HG03575 (cell line): ENCODE measurements at regions not wholly inside any gene's neighbourhood (a gene's known extent, or its start where the extent isn't known, plus 50 kb on each side); places are given as distances from the start of the nearest gene placed in this dataset.
"Not testable (repeated sequence)": the region's sequence is repeated elsewhere in the genome, so short reads cannot be mapped to it uniquely, and the experiment has no call there.

Experiments used
- ATAC-seq: cut with Tn5 transposase; IDR thresholded peaks from one replicate; pipeline ENCODE4 v1.9.1; 2021; ENCODE audit not compliant: unreplicated experiment, insufficient number of reproducible peaks, low FRiP score; ENCODE audit errors: extremely low read depth

DNA sequence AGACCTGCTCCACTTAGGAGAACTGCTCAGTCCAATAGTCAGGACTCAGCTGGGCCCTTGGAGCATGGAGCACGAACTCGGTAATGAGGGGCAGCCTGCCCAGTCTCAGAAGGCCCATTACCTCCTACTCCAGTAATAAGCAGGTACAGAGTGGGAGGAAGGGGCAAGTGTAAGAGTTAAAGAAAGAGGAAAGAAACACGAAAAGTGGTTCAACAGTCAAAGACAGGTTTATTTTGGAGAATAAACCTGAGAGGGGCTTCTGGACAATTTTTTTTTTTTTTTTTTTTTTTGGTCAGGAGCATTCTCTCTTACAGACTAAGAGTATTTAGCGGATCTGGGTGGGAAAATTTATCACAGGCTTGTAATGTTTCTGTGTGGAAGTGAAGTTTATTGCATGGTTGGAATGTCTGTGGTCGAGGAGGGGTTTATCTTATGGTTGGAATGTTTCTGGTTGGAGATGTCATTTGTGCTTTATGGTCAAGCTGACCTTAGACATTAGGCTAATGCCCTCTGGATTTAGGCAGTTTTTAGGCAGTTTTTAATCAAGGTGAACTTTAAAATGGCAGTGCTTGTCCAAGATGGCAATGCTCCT is 340.1 kb downstream of the BCKDHB start:
- no peak for ATAC-seq

DNA sequence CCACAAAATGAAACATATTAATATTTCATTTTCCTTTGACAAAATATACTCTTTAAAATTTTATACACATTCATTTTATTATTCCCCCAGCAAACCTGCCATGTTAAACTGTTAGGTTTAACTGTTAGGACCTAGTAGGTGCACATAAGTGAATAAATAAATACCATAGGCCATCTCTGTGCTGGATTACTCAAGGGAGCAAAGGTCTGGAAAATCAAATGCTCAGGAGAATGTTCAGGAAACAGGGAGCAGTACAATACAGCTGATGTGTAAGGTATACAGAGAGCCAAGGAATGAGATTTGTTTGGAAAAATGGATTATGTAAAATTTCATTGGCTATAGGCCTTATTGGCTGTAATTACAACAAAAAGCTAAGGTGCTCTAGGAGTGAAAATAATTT is 339.3 kb downstream of the BCKDHB start:
- ATAC-seq: no peak

DNA sequence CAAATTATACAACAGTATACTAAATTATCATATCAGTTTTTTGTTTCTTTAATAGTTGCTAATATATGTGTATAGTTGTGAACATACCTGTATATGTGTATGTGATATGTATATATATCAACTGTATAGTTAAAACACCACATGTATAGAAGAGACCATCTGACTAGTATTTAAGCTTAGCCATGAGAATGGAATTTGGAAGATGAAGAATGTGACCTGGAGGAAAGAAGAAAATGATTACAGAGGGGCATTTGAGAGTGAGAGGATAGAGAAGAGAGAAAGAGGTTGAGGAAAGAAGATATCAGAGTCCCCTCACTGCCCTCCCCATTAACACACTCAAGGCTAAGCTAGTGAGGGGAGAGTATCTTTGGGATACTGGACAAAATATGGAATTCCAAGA is 335.9 kb downstream of the BCKDHB start:
- no peak for ATAC-seq

DNA sequence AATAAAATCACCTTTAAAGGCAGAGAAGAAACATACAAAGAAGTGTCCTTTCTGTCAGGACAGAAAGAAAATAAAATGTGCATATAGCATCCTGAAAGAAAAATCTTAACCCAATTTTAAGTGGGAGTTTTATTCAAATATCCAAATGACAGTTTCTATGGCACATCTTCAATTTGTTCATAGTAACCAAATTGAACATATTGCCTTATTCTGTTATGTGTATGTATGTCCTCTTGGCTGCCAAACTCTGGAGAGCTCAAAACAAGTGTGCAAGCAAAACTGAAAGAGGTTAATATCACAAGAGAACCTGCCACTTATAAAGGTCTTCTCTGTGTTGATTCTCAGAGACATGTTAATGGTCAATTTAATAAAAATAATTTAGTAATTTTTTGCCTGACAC is 334.7 kb downstream of the BCKDHB start:
- ATAC-seq: no peak

DNA sequence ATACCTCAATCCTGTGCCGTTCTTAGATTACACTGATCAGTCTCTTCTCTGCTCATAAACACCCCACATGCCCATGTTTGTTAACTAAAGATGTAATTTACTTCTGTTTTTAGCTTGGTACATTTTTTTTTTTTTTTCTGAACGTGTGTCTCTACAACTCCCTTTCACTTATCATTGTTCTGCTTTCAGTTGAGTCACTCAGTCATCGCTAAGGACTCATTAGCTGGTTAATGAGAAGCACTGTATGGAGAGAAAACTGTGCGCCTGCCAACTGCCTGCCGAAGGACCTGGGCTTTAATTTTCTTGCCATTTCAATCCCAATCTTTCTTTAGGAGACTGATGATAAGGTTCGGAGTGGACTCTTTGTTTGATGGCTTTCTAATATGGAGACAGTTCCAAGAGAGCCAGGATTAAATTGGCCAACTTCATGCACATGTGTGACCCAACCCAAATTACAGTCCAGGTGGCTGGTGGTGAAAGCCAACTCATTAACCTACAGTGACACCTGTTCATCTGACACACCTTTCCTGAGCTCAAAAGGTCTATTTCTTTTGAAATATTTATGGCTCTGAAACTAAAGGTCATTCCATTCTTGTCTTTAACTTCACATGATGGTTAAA is 334.1 kb downstream of the BCKDHB start:
- ATAC-seq: no peak

DNA sequence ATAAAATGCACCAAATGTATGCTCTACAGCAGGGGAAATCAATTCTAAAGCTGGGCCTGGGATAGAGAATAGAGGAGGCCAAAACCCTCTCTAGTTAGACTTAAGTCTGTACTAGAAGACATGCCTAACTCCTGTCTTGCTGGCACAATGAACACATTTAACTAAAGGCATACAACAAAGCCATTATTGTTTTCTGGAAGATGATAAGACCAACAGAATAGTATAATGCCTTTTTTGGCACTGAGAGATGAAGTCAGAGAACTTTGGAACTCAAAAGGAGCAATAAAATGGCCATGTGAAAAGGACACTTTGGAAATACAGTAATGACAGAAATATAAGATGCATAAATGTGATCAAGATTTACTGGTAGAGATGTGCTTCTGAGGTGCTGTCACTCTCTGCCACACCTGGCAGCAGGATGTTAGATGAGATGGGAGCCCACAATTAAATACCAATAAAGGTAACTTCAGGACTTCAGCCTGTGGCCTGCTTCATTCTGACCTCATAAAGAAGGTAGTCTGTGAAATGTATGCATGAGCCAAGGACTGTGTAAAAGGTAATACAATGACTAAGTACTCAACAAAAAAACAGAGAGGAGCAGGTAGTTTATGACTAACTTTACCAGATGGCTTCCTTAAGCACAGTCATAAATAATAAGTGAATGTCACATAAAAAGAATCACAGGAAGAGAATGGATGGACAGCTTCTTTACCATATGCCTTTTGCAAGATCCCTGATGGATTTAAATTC is 333.4 kb downstream of the BCKDHB start:
- ATAC-seq: no peak

DNA sequence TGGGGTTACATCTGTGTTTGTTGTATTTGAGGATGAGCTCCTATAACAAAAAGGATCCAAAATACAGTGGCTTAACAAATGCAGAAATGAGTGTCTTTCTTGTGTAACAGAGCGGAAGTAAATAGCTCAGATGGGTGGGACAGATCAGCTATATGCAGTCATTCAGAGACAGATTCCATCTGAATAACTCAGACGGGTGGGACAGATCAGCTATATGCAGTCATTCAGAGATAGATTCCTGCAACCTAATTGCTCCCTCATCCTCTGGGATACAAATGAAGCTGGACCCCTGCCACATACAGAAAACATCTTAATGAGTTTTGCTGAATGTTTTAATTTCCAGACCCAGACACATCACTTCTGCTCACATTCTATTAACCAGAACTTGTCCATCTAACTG is 332.3 kb downstream of the BCKDHB start:
- ATAC-seq: no peak

DNA sequence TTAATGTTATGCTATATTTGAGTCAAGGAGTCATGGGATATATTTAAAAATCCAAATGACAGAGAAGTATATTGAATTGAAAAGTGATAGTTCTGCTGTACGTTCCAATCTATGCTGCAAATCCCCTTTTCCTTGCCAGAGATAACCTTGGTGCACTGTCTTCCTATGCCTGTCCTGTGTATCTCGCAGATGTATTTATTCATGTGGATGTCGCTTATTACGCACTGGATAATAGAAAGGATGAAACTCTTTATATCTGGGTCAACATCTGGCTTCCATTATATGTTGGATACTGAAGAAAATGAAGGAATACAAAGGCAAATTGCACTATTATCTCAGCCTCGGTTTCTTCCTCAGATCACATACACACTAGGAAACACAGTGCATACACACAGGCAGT is 331.3 kb downstream of the BCKDHB start:
- no peak for ATAC-seq

DNA sequence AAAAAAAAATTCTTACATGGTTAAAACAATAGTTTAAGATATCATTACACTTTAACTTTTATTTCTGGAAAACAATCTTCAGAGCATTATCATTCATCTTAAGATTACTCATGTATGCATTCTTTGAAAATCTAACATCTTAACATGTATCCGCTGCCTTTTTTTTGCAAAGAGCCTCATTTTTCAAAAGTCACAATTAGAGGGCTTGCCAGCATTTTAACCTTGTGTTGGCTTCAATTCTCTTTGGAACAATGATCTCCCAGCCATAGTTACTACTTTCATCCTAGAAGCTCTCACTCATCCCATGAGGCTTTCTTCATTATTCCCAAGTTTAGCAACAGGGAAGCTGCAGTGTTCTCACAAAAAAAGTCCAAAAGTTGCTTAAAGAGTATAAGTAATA is 330.8 kb downstream of the BCKDHB start:
- no peak for ATAC-seq

DNA sequence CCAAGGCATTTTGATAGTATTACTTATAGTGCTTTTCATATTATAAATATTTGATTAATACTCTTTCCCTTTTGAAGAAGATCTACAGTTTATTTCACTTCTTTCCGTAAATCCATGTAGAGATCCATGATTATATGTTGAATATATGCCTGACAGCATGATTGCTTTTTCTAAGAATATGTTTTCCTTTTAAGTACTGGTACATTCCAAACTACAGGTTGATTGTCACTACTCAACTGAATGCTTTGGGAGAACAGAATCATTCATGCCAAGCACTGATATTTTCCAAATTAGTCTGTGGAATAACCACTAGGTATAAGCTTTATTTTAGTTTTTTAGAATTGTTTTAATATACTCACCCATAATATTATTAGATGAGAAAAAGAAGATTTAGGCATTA is 330.2 kb downstream of the BCKDHB start:
- no peak for ATAC-seq

DNA sequence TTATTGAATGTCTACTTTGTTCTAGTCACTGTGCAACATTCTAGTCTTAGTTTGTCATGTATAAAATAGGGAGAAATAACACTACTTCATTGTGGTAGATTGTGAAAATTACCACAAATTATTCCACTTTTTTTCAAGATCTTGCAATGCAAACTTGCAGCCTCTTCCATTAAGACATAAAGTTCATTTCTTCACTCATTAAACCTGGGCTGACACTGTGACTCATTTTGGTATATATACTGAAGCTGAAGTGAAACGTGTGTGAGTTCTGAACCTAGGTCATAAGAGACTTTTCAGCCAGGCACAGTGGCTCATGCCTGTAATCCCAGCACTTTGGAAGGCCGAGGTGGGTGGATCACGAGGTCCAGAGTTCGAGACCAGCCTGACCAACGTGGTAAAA is 329.0 kb downstream of the BCKDHB start:
- ATAC-seq: no peak

DNA sequence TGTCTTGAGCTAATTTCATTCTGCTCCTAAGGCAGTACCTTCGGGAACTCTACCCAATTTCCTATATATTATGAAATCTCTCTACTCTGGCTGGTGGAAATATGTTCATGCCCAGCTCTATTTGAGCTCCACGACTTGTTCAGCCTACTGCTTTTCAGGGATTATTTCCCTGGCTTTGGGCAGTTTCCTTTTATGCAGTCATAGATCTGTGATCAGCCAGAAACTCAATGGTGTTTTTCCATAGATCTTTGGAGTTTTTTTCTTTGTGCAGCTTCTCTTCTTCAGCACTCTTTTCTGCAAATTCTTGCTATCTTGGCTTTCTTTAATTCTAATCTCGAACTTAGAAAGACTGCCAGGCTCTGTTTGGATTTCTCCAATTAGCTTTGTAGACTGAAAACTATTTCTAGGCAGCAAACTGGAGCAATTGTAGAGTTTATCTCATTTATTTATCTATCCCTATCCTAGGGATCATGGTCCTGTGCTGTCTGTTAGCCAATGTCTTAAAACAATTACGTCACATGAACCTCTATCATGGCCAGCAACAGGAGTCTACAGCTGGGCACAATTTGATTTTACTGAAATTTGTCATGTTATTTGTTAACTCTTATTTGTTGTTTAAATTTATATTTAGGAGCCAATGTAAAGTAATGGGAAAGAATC is 328.4 kb downstream of the BCKDHB start:
- ATAC-seq: no peak

DNA sequence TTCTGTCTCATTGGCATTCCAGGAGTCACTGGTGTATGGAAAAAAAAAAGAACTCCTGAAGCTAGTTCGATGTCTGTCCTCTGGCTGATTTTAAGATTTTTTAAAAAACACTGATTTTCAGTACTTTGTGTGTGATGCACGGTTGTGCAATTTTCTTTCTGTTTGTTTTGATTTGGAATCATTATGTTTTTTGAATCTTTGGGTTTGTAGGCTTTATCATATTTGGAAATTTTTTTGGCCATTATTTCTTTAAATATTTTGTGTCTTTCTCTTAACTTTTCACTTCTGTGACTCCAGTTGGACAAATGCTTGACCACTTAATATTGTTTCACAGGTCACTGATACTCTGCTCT is 327.2 kb downstream of the BCKDHB start:
- no peak for ATAC-seq

DNA sequence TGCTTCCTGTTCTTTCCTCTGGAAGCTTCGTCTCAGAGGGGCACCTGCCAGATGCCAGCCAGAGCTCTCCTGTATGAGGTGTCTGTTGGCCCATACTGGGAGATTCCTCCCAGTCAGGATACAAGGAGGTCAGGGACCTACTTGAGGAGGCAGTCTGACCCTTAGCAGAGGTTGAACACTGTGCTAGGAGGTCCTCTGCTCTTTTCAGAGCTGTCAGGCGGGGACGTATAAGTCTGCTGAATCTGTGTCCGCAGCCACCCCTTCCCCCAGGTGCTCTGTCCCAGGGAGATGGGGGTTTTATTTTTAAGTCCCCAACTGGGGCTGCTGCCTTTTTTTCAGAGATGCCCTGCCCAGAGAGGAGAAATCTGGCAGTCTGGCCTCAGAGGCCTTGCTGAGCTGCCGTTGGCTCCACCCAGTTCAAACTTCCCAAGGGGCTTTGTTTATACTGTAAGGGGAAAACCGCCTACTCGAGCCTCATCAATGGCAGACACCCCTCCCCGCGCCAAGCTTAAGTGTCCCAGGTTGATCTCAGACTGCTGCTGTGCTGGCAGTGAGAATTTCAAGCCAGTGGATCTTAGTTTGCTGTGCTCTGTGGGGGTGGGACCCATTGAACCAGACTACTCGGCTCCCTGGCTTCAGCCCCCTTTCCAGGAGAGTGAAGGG is 326.7 kb downstream of the BCKDHB start:
- ATAC-seq: no peak

DNA sequence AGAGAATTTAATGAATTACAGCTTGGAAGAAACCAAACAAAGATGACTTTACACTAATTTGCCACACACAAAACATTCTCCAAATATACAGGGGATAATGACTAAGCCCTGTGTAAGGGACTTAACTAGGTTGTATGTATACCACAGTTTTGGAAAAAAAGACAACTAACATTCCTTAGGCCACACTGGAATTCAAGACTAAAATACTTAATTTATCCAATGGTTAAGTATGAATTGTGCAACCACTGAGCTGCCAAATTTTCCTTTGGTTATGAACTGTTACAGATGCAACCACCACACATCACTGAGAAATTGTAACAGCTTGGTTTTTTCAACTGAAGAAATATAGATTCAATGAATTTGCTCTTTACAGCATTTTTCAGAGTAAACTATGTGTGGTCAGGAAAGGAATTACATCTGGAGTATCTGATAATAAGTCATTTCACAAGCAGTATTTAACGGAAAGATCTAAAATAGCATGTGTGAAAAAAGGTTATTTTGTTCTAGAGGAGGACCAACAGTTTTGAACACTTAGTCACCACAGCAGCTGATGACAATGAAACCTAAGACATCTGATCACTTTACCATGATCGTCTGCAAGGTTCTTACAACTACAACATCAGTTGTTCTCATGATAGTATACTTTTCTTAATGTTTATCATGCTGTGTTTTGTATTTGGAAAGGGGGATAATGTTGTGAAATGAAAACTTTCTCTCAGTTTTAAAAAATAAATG is 318.8 kb downstream of the BCKDHB start:
- ATAC-seq: no peak

DNA sequence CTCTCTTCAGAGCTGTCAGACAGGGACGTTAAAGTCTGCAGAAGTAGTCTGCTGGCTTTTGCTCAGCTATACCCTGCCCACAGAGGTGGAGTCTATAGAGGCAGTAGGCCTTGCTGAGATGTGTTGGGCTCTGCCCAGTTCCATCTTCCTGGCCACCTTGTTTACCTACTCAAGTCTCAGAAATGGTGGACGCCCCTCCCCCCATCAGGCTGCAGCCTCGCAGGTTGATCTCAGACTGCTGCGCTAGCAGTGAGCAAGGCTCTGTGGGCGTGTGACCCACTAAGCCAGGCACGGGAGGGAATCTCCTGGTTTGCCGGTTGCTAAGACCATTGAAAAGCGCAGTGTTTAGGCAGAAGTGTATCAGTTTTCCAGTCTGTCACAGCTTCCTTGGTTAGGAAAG is 305.0 kb downstream of the BCKDHB start:
- ATAC-seq: no peak

DNA sequence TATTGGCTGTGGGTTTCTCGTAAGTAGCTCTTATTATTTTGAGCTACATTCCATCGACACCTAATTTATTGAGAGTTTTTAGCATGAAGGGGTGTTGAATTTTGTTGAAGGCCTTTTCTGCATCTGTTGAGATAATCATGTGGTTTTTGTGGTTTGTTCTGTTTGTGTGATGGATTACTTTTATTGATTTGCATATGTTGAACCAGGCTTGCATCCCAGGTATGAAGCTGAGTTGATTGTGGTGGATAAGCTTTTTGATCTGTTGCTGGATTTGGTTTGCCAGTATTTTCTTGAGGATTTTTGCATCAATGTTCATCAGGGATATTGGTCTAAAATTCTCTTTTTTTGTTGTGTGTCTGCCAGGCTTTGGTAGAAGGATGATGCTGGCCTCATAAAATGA is 301.5 kb downstream of the BCKDHB start:
- not testable (repeated sequence) for ATAC-seq

DNA sequence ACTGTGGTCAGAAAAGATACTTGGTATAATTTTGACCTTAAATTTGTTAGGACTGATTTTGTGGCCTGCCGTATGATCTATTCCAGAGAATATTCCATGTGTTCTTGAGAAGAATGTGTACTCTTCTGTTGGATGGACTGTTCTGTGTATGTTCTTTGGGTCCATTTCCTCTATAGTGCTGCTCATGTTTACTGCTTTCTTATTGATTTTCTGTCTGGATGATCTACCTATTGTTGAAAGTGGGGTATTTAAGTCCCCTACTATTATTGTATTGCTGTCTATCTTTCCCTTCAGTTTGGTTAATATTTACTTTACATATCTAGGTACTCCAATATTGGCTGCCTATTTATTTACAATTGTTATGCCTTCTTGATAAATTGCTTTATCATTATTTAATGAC is 298.4 kb downstream of the BCKDHB start:
- ATAC-seq: no peak

DNA sequence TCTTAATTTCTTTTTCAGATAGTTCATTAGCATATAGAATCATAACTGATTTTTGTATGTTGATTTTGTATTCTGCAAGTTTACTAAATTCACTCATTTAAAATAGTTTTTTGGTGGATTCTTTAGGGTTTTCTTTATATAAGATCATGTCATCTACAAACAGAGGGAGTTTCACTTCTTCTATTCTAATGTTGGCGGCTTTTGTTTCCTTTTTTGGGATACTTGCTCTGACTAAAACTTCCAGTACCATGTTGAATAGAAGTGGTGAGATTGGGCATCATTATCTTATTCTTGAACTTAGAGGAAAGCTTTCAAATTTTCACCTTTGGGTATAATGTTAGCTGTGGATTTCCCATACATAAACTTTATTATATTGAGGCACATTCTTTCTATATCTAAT is 296.9 kb downstream of the BCKDHB start:
- no peak for ATAC-seq
